Ascending aorta (tissue), 2 donors: ENCODE measurements at regions not wholly inside any gene's neighbourhood (a gene's known extent, or its start where the extent isn't known, plus 50 kb on each side); places are given as distances from the start of the nearest gene placed in this dataset.

ENCODE experiments used
- DNase-seq, 2 donors: peaks; one replicate each; pipeline ENCODE4 v3.0.0-alpha.2; 2019; ENCODE audit warnings: low spot score in 2 of 2
- H3K27ac ChIP-seq, 2 donors: fragments of 200-600 bp; sonication (generic); one replicate each; pipeline ENCODE4 v1.5.1; 2016 to 2017; ENCODE audit warnings: mild to moderate bottlenecking in 1 of 2
- H3K27me3 ChIP-seq: fragments of 200-600 bp; sonication (generic); one replicate; pipeline ENCODE4 v1.5.1; 2017
- H3K36me3 ChIP-seq, 2 donors: fragments of 200-600 bp; sonication (generic); one replicate each; pipeline ENCODE4 v1.5.1; 2016
- H3K4me1 ChIP-seq, 2 donors: fragments of 200-600 bp; sonication (generic); one replicate each; pipeline ENCODE4 v1.5.1; 2016 to 2017; ENCODE audit warnings: mild to moderate bottlenecking in 1 of 2
- H3K4me3 ChIP-seq, 2 donors: fragments of 200-600 bp; sonication (generic); one replicate each; pipeline ENCODE4 v1.5.1; 2016 to 2017; ENCODE audit warnings: mild to moderate bottlenecking in 1 of 2
- H3K9me3 ChIP-seq, 2 donors: fragments of 200-600 bp; sonication (generic); one replicate each; pipeline ENCODE4 v1.5.1; 2016
- intact Hi-C: fragments of 100-400 bp; cut with DNase I; formaldehyde crosslinking; loops from one replicate; pipeline ENCODE4 v1.15.1; 2023
- TF ChIP-seq, protein P1 (sequence below), 3 experiments: fragments of 200-600 bp in 2 of 3; fragments of 450-650 bp in 1 of 3; sonication (generic) in 2 of 3; IDR thresholded peaks; one replicate each; pipeline ENCODE4 v1.5.1; 2016 to 2019; ENCODE audit warnings: antibody characterized with exemption in 3 of 3, mild to moderate bottlenecking in 1 of 3, moderate library complexity in 1 of 3

DNA sequence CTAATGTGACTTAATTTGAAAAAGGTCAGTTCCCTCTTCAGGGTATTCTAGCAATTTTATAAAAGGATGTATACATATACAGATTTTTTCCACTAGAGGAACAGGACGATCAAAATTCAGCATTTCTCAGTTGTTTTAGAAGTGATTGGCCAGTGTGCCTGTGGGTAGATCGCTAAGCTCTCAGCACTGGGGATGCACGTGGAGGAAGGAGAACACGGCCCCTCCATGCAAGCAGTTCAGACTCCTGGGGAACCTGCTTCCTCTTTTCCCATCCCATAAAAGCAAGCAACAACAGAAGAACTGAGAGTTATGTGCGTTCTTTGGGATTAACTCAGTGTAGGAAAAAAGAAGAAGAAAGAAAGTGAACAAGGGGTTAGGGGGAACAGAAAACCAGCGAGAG is 328.8 kb downstream of the FOXO1 start:
- TF ChIP-seq, protein P1, sequence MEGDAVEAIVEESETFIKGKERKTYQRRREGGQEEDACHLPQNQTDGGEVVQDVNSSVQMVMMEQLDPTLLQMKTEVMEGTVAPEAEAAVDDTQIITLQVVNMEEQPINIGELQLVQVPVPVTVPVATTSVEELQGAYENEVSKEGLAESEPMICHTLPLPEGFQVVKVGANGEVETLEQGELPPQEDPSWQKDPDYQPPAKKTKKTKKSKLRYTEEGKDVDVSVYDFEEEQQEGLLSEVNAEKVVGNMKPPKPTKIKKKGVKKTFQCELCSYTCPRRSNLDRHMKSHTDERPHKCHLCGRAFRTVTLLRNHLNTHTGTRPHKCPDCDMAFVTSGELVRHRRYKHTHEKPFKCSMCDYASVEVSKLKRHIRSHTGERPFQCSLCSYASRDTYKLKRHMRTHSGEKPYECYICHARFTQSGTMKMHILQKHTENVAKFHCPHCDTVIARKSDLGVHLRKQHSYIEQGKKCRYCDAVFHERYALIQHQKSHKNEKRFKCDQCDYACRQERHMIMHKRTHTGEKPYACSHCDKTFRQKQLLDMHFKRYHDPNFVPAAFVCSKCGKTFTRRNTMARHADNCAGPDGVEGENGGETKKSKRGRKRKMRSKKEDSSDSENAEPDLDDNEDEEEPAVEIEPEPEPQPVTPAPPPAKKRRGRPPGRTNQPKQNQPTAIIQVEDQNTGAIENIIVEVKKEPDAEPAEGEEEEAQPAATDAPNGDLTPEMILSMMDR (IDR thresholded peaks at IDR 0.05), result no peak
- Histone ChIP-seq H3K4me1 (peaks cover 0 to 3% of the 10 kb centered on the region in 2 donors), H3K9me3 (no peaks in the 10 kb centered on the region), H3K27ac (no peak overlapping the region), H3K27me3 (no peaks in the 10 kb centered on the region), H3K4me3 (no peak overlapping the region), H3K36me3 (no peaks in the 10 kb centered on the region)
- no peak for DNase-seq
- intact Hi-C loops, result no loop called here

DNA sequence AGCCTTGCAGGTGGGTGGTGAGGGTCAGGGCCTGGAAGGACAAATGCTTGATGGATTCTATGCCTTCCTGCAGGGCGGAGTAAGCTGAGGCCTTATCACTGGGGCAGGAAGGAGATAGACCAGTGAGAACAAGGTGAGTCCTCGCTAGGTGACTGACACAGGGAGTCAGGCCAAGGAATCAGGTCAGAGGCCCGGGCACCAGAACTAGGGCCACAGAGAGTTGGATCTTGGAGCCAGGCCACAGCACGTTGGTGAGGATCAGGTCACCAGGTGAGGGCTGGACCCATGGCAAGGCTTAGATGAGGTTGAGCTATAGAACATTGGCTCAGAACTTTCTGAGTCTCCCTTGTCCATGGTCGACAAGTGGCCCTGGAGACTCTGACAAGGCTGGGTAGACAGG is 328.2 kb downstream of the FOXO1 start:
- intact Hi-C loops, result no loop called here
- Histone ChIP-seq H3K27me3 (no peaks in the 10 kb centered on the region), H3K27ac (no peak overlapping the region), H3K36me3 (no peaks in the 10 kb centered on the region), H3K4me1 (peaks cover 0 to 3% of the 10 kb centered on the region in 2 donors), H3K4me3 (no peak overlapping the region), H3K9me3 (no peaks in the 10 kb centered on the region)
- DNase-seq, result peak in 1 of 2 donors; percentile 39
- TF ChIP-seq, protein P1 (IDR thresholded peaks at IDR 0.05), result no peak

DNA sequence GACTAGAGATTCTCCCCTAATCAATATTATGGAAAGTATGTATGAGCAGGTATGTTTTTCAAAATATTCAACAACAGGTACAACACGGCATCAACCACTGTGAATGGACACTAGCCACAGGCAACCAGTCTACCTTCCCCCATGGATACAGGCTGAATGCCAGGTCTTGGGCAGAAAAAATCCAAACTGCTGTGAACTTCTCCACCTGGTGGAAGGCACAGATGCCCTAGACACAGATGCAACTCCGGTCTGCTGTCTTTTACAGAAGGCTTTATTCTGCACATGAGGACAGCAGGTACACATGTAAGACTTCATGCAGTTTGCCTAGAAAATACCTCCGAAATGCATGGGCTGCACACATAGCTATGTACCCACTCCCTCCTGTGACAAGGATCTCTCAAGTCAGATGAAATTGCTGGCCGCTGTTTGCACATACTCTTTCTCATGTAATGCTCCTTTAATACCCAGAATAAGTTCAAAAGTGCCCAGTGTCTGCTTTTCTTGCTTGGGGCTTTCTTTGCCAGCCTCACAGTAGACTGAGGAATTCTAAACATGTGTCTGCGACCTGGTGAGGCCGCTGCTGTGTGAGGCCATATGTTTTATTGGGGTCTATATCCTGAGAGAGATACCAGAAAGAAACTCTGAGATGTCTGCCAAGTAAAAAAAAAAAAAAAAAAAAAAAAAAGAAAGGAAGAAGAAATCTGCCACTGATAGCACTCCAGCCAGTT is 325.9 kb downstream of the FOXO1 start:
- H3K4me1 ChIP-seq, result peaks cover 0 to 3% of the 10 kb centered on the region in 2 donors
- intact Hi-C loops, result no loop called here

DNA sequence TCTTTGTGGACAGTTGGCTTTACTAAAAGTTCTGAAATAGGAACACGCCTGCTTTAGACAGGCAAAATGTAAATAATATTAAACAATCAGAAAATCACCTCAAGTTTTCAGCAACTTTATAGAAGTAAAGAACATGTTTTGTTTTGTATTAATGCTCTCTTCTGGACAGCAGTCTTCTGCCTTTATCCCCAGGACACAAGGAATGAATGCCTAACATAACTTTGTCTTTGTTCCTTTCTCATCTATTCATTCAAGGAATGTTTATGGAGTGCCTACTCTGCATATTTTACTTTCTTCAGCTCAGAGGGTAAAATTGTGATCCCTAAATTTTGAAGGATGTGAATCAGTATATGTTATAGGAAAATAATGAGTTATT is 325.4 kb downstream of the FOXO1 start:
- intact Hi-C loops, result no loop called here
- no peaks in the 10 kb centered on the region for H3K36me3 ChIP-seq
- peaks cover 0 to 3% of the 10 kb centered on the region in 2 donors for H3K4me1 ChIP-seq
- H3K4me3 ChIP-seq, result no peak overlapping the region
- no peak overlapping the region for H3K27ac ChIP-seq
- no peak for DNase-seq
- TF ChIP-seq, protein P1 (IDR thresholded peaks at IDR 0.05), result no peak
- no peaks in the 10 kb centered on the region for H3K27me3 ChIP-seq
- no peaks in the 10 kb centered on the region for H3K9me3 ChIP-seq

More for the DNA sequence above, 325.9 kb downstream of the FOXO1 start:
- Histone ChIP-seq H3K4me3 (no peak overlapping the region), H3K27ac (no peak overlapping the region), H3K27me3 (no peaks in the 10 kb centered on the region), H3K9me3 (no peaks in the 10 kb centered on the region), H3K36me3 (no peaks in the 10 kb centered on the region)
- TF ChIP-seq, protein P1 (IDR thresholded peaks at IDR 0.05), result no peak
- DNase-seq, result peak in 1 of 2 donors; percentile 28

DNA sequence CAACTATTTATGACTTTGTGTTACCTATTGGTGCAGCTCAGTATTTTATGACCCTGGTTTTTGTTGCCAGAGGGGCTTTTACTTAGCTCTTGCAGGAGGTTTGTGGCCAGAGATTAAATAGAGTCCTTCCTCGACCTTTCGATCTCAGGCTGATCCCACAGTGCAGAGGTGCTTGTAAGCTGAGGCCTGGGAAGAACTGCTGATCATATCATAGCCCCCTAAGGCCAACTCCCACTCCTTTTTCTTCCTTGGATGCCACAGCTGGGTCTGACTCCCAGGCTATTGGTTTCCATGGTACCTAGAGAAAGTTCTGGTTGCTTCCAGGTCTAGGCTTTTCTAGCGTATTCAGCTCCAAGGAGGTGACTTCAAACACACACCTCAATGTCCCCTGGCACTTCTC is 324.9 kb downstream of the FOXO1 start:
- Histone ChIP-seq H3K4me3 (no peak overlapping the region), H3K27me3 (no peaks in the 10 kb centered on the region), H3K4me1 (peaks cover 0 to 1% of the 10 kb centered on the region in 2 donors), H3K9me3 (no peaks in the 10 kb centered on the region), H3K36me3 (no peaks in the 10 kb centered on the region), H3K27ac (no peak overlapping the region)
- TF ChIP-seq, protein P1 (IDR thresholded peaks at IDR 0.05), result no peak
- peak in 1 of 2 donors; percentile 25 for DNase-seq
- intact Hi-C loops, result no loop called here
